ENCODE measurements at regions not wholly inside any gene's neighbourhood (a gene's known extent, or its start where the extent isn't known, plus 50 kb on each side); places are given as distances from the start of the nearest gene placed in this dataset.

GRCh38 chr18:28826107-28826506 lies 649.2 kb upstream of the CDH2 start:
- TF ChIP-seq CTCF (IDR thresholded peaks at IDR 0.05) (no peak), POLR2A (IDR thresholded peaks at IDR 0.05) (no peak)

Measured in body of pancreas (tissue), 4 donors.